ENCODE measurements at regions not wholly inside any gene's neighbourhood (a gene's known extent, or its start where the extent isn't known, plus 50 kb on each side); places are given as distances from the start of the nearest gene placed in this dataset.

- no peak for DNase-seq (ENCODE audit: low spot score)
Measured at GRCh38 chr2:160956243-160956802, 203.9 kb upstream of the TANK start.

GRCh38 chr2:160963957-160964356 lies 196.3 kb upstream of the TANK start:
- no peak for DNase-seq (ENCODE audit: low spot score)

GRCh38 chr2:160967523-160967922 lies 192.7 kb upstream of the TANK start:
- no peak for DNase-seq (ENCODE audit: low spot score)

- DNase-seq (ENCODE audit: low spot score) = no peak
Measured at GRCh38 chr2:160968183-160968582, 192.0 kb upstream of the TANK start.

- DNase-seq (ENCODE audit: low spot score) = peak; percentile 77
Measured at GRCh38 chr2:160970052-160970965, 189.9 kb upstream of the TANK start.

GRCh38 chr2:160973991-160974390 lies 186.2 kb upstream of the TANK start:
- DNase-seq (ENCODE audit: low spot score) = no peak

- DNase-seq (ENCODE audit: low spot score) = no peak
Measured at GRCh38 chr2:160974803-160975202, 185.4 kb upstream of the TANK start.

GRCh38 chr2:160976797-160977196 lies 183.4 kb upstream of the TANK start:
- no peak for DNase-seq (ENCODE audit: low spot score)

GRCh38 chr2:160977376-160977775 lies 182.9 kb upstream of the TANK start:
- DNase-seq (ENCODE audit: low spot score) = no peak

- no peak for DNase-seq (ENCODE audit: low spot score)
Measured at GRCh38 chr2:160977854-160978253, 182.4 kb upstream of the TANK start.

GRCh38 chr2:160984426-160985077 lies 175.7 kb upstream of the TANK start:
- DNase-seq (ENCODE audit: low spot score) = peak; percentile 7

- no peak for DNase-seq (ENCODE audit: low spot score)
Measured at GRCh38 chr2:160989778-160990177, 170.4 kb upstream of the TANK start.

- DNase-seq (ENCODE audit: low spot score) = no peak
Measured at GRCh38 chr2:160993654-160994061, 166.6 kb upstream of the TANK start.

GRCh38 chr2:160994141-160995002 lies 165.9 kb upstream of the TANK start:
- peak; percentile 69 for DNase-seq (ENCODE audit: low spot score)

GRCh38 chr2:160996584-160996983 lies 163.6 kb upstream of the TANK start:
- no peak for DNase-seq (ENCODE audit: low spot score)

- no peak for DNase-seq (ENCODE audit: low spot score)
Measured at GRCh38 chr2:161004379-161004778, 155.8 kb upstream of the TANK start.

GRCh38 chr2:161005170-161005569 lies 155.1 kb upstream of the TANK start:
- DNase-seq (ENCODE audit: low spot score) = no peak

- DNase-seq (ENCODE audit: low spot score) = no peak
Measured at GRCh38 chr2:161008311-161008710, 151.9 kb upstream of the TANK start.

- no peak for DNase-seq (ENCODE audit: low spot score)
Measured at GRCh38 chr2:161010503-161011015, 149.7 kb upstream of the TANK start.

GRCh38 chr2:161017780-161018470 lies 142.3 kb upstream of the TANK start:
- DNase-seq (ENCODE audit: low spot score) = no peak

GRCh38 chr2:161019311-161019710 lies 140.9 kb upstream of the TANK start:
- no peak for DNase-seq (ENCODE audit: low spot score)
